ENCODE measurements at regions not wholly inside any gene's neighbourhood (a gene's known extent, or its start where the extent isn't known, plus 50 kb on each side); places are given as distances from the start of the nearest gene placed in this dataset.
"Not testable (repeated sequence)": the region's sequence is repeated elsewhere in the genome, so short reads cannot be mapped to it uniquely, and the experiment has no call there.

- DNase-seq (ENCODE audit: low read depth): no peak
Measured at GRCh38 chr2:242098034-242098433, 228.5 kb downstream of the RTP5 start.

GRCh38 chr2:242098445-242099128 is 229.1 kb downstream of the RTP5 start:
- DNase-seq (ENCODE audit: low read depth): peak; percentile 55

- not testable (repeated sequence) for DNase-seq (ENCODE audit: low read depth)
Measured at GRCh38 chr2:242103093-242103492, 233.6 kb downstream of the RTP5 start.

- not testable (repeated sequence) for DNase-seq (ENCODE audit: low read depth)
Measured at GRCh38 chr2:242104202-242104956, 234.8 kb downstream of the RTP5 start.

GRCh38 chr2:242107065-242107464 is 237.5 kb downstream of the RTP5 start:
- DNase-seq (ENCODE audit: low read depth): not testable (repeated sequence)

- not testable (repeated sequence) for DNase-seq (ENCODE audit: low read depth)
Measured at GRCh38 chr2:242108797-242109500, 239.4 kb downstream of the RTP5 start.

GRCh38 chr2:242109819-242110218 is 240.3 kb downstream of the RTP5 start:
- not testable (repeated sequence) for DNase-seq (ENCODE audit: low read depth)

GRCh38 chr2:242111954-242112353 is 242.4 kb downstream of the RTP5 start:
- DNase-seq (ENCODE audit: low read depth): not testable (repeated sequence)

- DNase-seq (ENCODE audit: low read depth): not testable (repeated sequence)
Measured at GRCh38 chr2:242113492-242113891, 244.0 kb downstream of the RTP5 start.

GRCh38 chr2:242116676-242117075 is 247.1 kb downstream of the RTP5 start:
- DNase-seq (ENCODE audit: low read depth): not testable (repeated sequence)

GRCh38 chr2:242117305-242117704 is 247.8 kb downstream of the RTP5 start:
- DNase-seq (ENCODE audit: low read depth): not testable (repeated sequence)

- DNase-seq (ENCODE audit: low read depth): not testable (repeated sequence)
Measured at GRCh38 chr2:242119682-242120081, 250.2 kb downstream of the RTP5 start.

GRCh38 chr2:242130682-242131081 is 261.2 kb downstream of the RTP5 start:
- not testable (repeated sequence) for DNase-seq (ENCODE audit: low read depth)

- DNase-seq (ENCODE audit: low read depth): not testable (repeated sequence)
Measured at GRCh38 chr2:242159921-242160320, 290.4 kb downstream of the RTP5 start.

- DNase-seq (ENCODE audit: low read depth): not testable (repeated sequence)
Measured at GRCh38 chr2:242165115-242165514, 295.6 kb downstream of the RTP5 start.

- not testable (repeated sequence) for DNase-seq (ENCODE audit: low read depth)
Measured at GRCh38 chr2:242171290-242171689, 301.8 kb downstream of the RTP5 start.

All from myocyte (in vitro differentiated cells).